HG02623 (cell line): ENCODE measurements at regions not wholly inside any gene's neighbourhood (a gene's known extent, or its start where the extent isn't known, plus 50 kb on each side); places are given as distances from the start of the nearest gene placed in this dataset.
"Not testable (repeated sequence)": the region's sequence is repeated elsewhere in the genome, so short reads cannot be mapped to it uniquely, and the experiment has no call there.

Source experiments
- ATAC-seq: cut with Tn5 transposase; IDR thresholded peaks from one replicate; pipeline ENCODE4 v1.9.1; 2021; ENCODE audit warnings: moderate library complexity; ENCODE audit not compliant: unreplicated experiment

DNA sequence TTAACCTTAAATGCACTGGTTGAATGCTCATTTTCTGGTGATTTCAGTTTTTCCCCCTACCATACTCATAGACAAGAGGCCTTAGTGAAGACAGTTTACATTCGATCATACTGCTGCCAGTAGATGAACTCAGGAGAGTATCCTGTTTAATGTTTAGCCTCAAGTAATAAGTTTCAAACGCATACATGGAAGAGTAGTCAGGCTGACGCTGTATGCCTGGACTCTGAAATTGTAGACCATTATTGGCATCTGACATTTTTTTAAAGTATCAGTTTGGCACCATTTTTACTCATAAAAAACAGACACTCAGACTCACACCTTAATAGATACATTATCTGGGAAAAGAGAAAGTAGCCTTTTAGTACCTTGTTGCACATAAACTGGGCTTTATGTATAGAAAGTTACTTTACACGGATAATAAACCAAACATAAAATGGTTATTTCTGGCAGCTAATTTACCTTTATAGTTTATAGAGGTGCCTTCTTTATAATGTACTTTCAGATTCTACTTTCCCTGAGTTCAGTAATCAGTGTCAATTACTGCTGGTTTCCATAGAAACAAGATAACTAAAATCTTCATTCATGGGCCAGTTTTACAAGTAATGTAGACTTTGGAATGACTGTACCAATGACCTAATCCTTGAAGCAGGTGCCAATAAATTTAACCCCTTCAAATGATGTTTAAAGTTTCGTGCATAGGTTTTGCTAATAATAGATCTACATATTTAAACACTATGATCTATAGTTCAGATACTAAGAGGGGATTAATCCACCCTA lies 183.8 kb upstream of the ITGA1 start:
- ATAC-seq: no peak

DNA sequence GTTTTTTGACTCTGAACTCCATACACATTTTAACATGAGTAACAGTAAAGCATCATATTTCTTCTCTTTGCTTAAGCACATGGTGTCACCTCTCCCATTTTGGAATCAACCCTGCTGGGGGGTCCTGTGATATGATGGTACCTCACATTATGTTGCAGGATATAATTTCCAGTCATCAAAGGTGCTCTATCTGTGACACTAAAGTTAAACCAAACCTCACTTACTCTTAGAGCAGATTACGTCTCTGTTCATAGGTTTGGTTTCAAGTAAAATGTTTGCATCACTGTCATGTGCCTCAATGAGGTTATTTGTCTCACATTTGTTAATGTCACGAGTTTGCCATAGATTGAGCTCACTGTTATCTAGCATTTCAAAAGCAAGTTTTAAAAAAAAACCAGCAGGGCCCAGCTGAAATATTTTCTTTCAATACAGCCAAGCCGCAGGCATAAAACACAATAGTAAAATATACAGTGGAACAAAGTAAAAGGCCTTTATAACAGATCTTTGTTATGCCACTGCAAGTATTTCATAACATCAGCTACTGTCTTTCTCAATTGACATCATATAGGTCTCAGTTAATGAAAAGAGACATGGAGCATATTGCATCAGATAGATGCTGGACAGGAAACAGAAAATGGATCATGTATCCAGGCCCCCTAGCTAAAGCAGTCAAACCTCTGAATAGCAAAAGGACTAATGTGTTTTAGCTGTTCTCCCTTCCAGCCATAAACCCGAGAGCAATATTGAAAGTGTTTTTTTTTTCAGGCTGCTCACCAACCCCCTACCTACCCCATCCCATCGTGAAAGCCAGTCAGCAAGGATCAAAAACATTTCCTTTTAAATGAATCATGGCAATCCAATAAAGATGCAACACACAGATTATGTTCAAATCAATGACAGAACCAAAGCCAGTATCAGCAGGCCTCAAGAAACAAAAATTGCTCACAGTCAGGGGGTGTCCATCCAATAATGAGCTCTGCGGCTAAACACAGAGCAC lies 182.1 kb upstream of the ITGA1 start:
- ATAC-seq: no peak

DNA sequence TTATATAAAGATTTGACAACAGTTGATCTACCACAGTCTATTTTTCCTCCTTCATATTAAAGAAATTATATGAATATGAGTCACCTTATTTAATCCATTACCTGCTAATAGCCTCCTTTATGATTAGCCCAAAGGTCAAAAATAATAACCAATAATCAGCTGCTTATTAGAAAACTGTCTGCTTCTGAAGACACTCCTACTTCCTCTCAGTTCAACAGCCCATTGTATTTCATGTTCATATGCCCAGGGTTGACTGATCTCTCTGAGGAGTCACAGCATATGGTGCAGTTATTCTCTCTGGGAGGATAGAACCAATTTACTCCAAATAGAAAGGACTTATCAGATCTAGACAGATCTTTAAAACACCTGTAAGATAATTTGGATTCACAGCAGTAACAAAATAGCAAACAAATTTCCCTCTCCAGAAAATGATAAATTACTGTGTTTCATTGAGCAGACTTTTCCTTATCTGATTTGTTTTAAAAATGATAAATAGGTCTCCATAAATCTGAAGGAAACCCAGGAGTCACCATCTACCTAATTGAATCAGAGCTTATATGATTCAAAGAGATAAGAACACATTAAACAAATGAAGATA lies 180.4 kb upstream of the ITGA1 start:
- no peak for ATAC-seq

DNA sequence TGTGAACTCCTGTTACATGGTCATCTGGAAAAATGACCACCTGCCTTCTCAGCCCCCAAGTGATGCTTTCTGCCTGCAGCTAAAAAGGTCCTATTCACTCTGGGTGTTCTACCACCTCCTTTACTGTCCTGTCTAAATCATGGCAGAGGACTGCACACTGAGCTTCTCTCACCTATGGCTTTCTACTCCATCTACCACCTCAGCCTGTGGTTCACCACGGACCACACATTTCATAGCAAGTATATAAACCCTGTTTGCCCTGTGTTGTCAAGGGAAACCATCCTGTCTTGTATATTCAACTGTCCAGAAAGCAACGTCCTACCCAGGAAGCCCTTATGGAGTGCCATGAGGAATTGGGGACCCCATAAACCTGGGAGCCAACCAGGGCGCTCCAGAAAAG lies 167.4 kb upstream of the ITGA1 start:
- no peak for ATAC-seq

DNA sequence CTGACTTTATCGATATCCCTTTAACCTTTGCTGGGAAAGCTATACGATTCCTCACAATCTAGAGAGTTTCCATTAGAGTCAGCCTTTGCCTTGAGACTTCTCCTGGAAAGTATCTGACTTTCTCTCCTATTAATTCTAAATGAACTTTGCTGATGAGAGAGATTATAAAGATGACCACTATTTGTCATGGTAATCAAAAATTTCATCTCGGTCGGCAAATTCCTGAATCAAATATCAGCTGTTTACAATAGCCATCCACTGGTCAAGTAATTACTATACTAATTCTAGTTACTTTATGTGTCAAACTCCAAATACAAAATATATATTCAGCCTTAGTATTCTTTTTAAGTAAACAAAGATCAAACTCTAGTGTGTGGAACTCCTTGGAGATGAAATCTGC lies 164.4 kb upstream of the ITGA1 start:
- no peak for ATAC-seq

DNA sequence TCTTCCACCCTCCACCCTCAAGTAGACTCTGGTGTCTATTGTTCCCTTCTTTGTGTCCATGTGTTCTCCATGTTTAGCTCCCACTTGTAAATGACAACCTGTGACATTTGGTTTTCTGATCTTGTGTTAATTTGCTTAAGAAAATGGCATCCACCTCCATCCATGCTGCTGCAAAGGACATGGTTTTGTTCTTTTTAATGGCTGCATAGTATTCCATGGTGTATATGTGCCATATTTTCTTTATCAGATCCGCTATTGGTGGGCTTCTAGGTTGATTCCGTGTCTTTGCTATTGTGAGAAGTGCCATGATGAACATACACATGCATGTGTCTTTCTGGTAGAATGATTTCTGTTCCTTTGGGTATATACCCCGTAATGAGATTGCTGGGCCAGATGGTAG lies 163.4 kb upstream of the ITGA1 start:
- no peak for ATAC-seq

DNA sequence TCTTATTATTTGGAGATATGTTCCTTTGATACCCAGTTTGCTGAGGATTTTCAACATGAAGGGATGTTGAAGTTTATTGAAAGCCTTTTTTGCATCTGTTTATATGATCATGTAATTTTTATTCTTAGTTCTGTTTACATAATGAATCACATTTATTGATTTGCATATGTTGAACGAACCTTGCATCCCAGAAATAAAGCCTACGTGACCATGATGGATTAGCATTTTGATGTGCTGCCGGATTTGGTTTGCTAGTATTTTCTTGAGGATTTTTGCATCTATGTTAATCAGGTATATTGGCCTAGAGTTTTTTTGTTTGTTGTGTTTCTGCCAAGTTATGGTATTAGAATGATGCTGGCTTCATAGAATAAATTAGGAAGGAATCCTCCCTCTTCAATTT lies 161.4 kb upstream of the ITGA1 start:
- ATAC-seq: no peak

DNA sequence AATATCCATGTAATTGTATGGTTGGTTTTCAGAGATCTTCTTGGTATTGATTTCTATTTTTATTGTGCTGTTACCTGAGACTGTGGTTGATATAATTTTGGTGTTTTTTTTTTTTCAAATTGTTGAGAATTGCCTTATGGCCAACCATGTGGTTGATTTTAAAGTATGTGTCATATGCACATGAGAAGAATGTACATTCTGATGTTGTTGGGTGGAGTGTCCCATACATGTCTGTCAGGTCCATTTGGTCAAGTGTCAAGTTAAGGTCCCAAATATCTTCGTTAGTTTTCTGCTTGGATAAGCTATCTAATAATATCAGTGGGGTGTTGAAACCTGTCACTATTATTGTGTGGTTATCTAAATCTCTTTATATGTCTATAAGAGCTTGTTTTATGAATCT lies 160.0 kb upstream of the ITGA1 start:
- no peak for ATAC-seq

DNA sequence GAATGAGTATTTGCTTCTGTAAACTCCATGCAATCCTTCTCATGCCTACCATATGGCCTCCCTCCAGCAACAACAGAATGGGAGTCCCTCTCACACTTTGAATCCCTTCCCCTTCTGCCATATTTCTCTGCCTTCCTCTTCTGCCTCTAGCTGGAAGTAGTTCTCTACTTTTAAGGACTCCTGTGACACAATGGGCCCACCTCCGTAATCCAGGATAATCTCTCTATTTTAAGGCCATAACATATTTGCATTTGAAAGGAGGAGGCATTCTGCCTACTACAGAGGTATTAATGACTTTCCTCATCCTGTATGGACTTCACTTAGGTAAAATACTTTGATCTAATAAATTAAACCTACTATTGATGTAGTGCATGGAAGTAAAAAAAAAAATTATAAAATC lies 155.4 kb upstream of the ITGA1 start:
- no peak for ATAC-seq

DNA sequence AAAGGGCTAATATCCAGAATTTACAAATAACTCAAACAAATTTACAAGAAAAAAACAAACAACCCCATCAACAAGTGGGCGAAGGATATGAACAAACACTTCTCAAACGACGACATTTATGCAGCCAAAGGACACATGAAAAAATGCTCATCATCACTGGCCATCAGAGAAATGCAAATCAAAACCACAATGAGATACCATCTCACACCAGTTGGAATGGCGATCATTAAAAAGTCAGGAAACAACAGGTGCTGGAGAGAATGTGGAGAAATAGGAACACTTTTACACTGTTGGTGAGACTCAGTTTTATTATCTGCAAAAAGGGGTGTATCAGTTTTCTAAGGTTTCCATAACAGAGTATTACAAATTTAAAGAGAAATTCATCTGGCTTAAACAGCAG lies 153.5 kb upstream of the ITGA1 start:
- not testable (repeated sequence) for ATAC-seq

DNA sequence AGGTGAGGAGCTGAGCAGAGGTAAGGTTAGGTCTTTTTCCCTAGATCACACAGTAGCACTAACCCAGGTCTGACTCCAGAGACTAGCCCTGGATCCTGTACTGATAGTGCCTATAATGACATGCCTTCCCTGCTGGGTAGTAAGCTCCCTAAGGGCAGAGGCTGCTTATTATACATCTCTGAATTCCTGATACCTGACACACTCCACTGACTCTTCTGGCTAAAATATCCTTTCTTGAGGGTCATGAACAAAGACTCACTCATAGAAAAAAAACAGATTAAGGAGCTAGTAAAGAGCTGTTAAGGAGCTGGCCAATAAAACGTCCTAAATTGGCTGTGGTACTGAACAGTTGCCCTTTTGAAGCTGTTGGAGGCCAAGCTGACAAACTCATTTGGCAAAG lies 149.0 kb upstream of the ITGA1 start:
- ATAC-seq: no peak

DNA sequence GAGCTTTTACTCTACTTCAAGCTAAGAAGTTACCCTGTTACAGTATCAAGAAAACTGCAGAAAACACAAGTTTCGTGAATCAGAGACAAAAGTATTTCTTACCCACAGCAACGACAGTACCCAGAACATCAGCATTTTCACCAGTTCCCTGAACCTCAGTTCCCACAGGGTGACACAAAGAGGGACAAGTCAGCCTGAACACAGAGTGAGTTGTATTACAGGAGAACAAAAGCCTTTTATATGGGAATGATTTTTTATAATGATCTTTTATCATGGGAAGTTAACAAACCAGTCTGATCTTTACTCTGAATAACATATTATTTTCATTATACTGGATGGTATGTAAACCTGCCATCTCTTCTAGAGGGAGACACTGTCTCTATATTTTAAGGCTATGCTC lies 139.0 kb upstream of the ITGA1 start:
- no peak for ATAC-seq

DNA sequence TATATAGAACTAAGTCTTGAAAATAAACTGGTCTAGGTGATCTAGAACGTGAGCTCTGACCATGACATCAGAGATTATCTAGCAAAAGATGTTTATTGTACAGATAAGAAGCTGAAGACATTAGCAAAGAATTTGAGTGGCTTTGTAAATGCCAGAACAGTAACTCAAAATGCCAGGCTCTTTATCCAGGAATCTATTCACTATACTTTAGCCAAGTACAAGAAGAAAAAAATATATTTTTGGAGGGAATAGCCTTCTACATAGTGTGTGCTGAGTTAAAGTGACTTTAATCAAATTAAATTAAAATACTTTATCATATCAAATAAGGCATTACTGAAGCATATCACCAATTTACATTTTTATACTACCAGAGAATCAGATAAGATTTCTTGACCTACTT lies 132.6 kb upstream of the ITGA1 start:
- no peak for ATAC-seq

DNA sequence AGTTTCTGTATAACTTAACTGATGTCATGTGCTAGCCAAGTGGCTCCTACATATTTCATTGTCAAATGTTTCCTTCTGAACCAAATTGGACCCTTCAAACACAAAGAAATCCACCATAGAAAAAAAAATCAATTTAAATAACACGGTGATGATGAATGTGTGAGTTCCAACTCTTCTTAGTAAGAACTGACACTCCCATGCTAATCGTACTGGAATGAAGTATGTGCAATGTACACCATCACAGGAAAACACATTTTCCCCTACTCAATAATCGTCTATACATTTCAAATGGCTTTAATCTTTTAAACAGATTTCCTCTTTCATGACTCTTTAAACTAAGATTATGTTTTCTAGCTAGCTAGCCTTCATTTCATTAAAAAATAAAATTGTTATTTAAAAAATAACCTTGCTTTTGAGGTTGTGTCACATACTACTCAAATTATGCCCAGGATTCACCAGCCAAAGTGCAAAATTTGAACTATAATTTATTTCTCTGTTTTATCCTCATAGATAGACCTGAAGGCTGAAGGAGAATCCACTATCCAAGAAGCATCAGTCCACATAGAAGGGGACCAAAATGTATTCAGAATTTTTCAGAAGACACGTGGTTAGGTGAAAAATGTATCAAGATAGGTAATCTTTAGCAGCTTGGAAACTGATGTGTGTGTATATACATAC lies 131.0 kb upstream of the ITGA1 start:
- no peak for ATAC-seq

DNA sequence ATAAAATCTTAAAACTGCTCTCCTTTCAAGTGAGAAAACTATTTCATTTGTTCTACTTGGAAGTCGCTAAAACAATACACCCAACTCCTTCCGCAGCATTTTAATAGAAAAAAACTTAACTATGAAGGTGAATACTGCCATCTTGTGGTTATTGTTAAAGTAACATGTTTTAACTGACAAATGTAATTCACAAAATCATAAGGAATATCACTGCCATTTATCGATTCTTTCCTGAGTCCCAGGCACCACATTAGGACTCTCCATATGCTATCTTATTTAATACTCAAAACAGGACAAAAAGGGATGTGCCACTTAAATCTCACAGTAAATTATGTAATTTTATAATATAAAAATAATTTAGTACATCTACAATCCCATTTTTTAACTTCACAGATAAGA lies 130.5 kb upstream of the ITGA1 start:
- ATAC-seq: no peak

DNA sequence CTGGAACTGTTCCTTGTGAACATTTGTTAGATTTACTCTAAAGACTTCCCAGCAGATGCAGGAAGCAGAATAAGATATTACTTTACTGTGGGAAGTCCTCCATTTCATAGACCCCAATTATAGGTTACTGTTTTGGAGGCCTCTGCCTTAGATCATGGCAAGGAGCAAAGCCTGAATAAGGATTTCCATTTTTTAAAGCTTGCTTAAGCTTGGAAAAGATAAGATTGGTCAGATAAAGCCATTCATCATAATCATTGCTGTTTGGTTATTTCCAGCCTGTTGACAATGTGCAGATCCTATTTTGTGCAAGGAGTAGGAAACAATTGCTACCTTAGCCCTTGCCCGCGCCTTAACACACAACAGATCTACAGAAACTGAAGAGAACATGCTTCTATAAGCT lies 129.5 kb upstream of the ITGA1 start:
- no peak for ATAC-seq

DNA sequence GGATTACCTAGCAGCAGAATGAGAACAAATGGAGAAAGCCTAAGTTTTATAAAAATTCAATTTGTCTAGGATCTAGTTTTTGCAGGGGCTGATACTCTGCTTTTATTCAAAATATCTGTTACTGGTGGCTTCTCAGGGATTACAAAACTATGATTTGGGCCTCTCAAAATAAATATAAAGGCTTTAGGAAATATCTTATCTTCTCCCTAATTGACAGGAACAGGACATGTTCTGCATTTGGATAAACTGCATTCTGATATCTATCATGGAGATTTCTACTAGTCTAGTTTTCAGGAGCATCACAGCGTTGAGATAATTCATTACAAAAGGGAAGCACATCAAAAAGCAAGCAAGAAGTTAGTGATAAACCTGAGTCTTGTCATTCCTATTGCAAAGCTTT lies 127.1 kb upstream of the ITGA1 start:
- ATAC-seq: no peak

DNA sequence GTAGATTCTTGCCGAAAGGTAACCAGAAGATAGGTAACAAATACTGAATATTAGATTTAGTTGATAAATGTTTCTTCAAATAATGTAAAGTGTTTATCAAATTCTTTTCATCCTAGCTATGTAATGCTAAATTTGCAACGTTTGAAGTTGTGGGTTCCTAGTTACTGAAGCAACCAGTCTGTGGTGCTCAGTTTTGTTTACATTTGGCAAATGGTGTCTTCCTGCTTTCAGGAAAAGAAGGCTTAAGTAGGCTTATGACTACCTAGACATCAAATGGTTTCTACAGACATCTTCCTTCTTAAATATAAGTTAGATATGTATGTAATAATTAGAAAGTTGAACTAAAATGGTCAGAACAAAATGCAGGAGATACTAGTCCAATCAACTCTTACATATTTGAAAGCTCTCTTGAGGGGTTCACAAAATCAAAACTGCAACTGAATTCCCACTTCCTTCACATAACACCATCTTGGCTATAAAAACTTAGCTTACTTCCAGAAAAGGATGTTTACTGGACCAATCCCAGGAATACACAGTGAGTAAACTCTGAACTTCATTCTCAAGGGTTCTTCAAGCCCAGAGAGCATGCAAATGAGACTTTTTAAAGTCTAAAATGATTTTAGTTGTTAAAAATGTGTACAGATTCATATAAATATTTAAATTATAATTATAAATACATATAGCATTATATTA lies 125.7 kb upstream of the ITGA1 start:
- no peak for ATAC-seq

DNA sequence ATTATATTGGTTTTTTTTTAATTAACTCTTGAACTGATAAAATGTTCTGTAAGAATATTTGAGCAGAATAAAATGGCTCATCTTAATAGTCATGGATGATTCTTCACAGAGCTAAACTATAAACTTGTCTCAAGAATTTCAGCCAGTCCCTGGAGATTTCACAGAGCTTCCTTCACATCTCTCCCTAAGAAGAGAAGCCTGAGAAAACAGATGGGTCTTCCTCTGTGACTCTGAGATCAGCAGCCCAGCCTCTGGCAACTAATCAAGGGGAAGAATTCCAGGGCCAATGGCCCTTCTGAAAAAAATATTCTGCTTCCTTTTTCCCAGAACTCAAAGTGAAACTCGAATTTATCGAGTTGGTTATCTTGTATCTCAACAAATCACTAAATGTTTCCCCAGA lies 122.2 kb upstream of the ITGA1 start:
- ATAC-seq: no peak

DNA sequence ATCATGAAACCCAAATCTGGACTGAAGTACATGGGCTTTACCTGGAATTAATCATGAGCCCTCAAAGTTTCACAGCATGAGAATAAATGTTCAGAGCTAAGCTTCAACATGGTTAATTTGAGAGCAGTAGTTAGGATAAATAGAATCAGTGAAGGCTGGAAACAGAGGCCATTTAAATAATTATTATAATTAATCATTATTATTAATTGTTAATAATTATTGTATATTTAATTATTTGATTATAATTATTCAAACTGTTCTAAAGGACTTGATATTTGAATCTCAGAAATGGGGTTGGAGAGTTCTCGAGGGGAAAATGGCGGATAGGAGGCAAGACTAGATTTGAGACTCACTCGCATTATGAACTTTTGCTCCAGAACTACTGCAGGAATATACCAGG lies 119.6 kb upstream of the ITGA1 start:
- no peak for ATAC-seq
